HG03280 (cell line): ENCODE measurements at regions not wholly inside any gene's neighbourhood (a gene's known extent, or its start where the extent isn't known, plus 50 kb on each side); places are given as distances from the start of the nearest gene placed in this dataset.
"Not testable (repeated sequence)": the region's sequence is repeated elsewhere in the genome, so short reads cannot be mapped to it uniquely, and the experiment has no call there.

ENCODE experiments used
- ATAC-seq: cut with Tn5 transposase; IDR thresholded peaks from one replicate; pipeline ENCODE4 v1.9.1; 2021; ENCODE audit warnings: mild to moderate bottlenecking, moderate library complexity; ENCODE audit not compliant: unreplicated experiment

GRCh38 chr9:66601472-66601871, 299.1 kb upstream of the ZNF658 start:
- ATAC-seq, result not testable (repeated sequence)

GRCh38 chr9:66631521-66632046, 268.9 kb upstream of the ZNF658 start:
- ATAC-seq, result not testable (repeated sequence)

GRCh38 chr9:66647675-66648074, 252.8 kb upstream of the ZNF658 start:
- ATAC-seq, result not testable (repeated sequence)

GRCh38 chr9:66690242-66690641, 210.3 kb upstream of the ZNF658 start:
- ATAC-seq, result not testable (repeated sequence)

GRCh38 chr9:66695561-66696240, 204.8 kb upstream of the ZNF658 start:
- peak; percentile 49 for ATAC-seq

- not testable (repeated sequence) for ATAC-seq
These were observed 203.0 kb upstream of the ZNF658 start for GRCh38 chr9:66697343-66698065.

- not testable (repeated sequence) for ATAC-seq
These were observed 202.5 kb upstream of the ZNF658 start for GRCh38 chr9:66698066-66698455.

GRCh38 chr9:66701411-66702377, 198.8 kb upstream of the ZNF658 start:
- ATAC-seq, result not testable (repeated sequence)

- ATAC-seq, result not testable (repeated sequence)
These were observed 189.0 kb upstream of the ZNF658 start for GRCh38 chr9:66711553-66711952.

GRCh38 chr9:66712870-66713269, 187.7 kb upstream of the ZNF658 start:
- peak; percentile 81 for ATAC-seq

GRCh38 chr9:66713552-66713951, 187.0 kb upstream of the ZNF658 start:
- not testable (repeated sequence) for ATAC-seq

- not testable (repeated sequence) for ATAC-seq
These were observed 179.7 kb upstream of the ZNF658 start for GRCh38 chr9:66720845-66721244.

GRCh38 chr9:66727540-66727939, 173.0 kb upstream of the ZNF658 start:
- not testable (repeated sequence) for ATAC-seq

GRCh38 chr9:66736686-66737085, 163.8 kb upstream of the ZNF658 start:
- ATAC-seq, result not testable (repeated sequence)

GRCh38 chr9:66738418-66738817, 162.1 kb upstream of the ZNF658 start:
- not testable (repeated sequence) for ATAC-seq

GRCh38 chr9:66740136-66740535, 160.4 kb upstream of the ZNF658 start:
- not testable (repeated sequence) for ATAC-seq

GRCh38 chr9:66745846-66746245, 154.7 kb upstream of the ZNF658 start:
- ATAC-seq, result not testable (repeated sequence)

GRCh38 chr9:66752324-66752923, 148.1 kb upstream of the ZNF658 start:
- not testable (repeated sequence) for ATAC-seq

GRCh38 chr9:66759825-66760492, 140.6 kb upstream of the ZNF658 start:
- ATAC-seq, result not testable (repeated sequence)
